IMR-90 (cell line): ENCODE measurements at regions not wholly inside any gene's neighbourhood (a gene's known extent, or its start where the extent isn't known, plus 50 kb on each side); places are given as distances from the start of the nearest gene placed in this dataset.

Experiments used
- ATAC-seq: fragments of 200-7000 bp; cut with Tn5 transposase; 2 replicates; pipeline ENCODE4 v1.9.1; 2020; ENCODE audit warnings: low read depth, mild to moderate bottlenecking, moderate library complexity
- BruUV-seq: library from RNA; stranded (reverse); fragments of 400-500 nt; replicated peaks from 2 replicates; lab custom pipeline; 2021; lab: Mats Ljungman, UMichigan
- CTCF ChIA-PET: fragments of 300-600 bp; formaldehyde crosslinking; extraction: SDS; loops from one replicate; lab custom pipeline; 2021; ENCODE audit warnings: antibody characterized with exemption; lab: Yijun Ruan, JAX
- POLR2A ChIA-PET: fragments of 300-600 bp; sonication (Branson Sonifier 250); formaldehyde crosslinking; loops from one replicate; lab custom pipeline; 2022; ENCODE audit warnings: antibody characterized with exemption; ENCODE audit not compliant: unreplicated experiment; lab: Charles Lee
- DNase-seq: peaks from one replicate; pipeline ENCODE4 v3.0.0; 2013
- H2AFZ ChIP-seq: replicated peaks from 2 replicates; pipeline ENCODE3; 2013; ENCODE audit warnings: low read length, mild to moderate bottlenecking; ENCODE audit not compliant: poor library complexity
- H2AK5ac ChIP-seq: 2 replicates; pipeline ENCODE4 v1.6.1; 2013; ENCODE audit warnings: low read depth, low read length, inconsistent platforms
- H2AK9ac ChIP-seq: replicated peaks from 2 replicates; pipeline ENCODE3; 2013; ENCODE audit warnings: mild to moderate bottlenecking, low read depth, low read length, moderate library complexity; ENCODE audit not compliant: poor library complexity
- H2BK120ac ChIP-seq: 2 replicates; pipeline ENCODE4 v1.6.1; 2013; ENCODE audit warnings: low read depth, low read length, inconsistent platforms
- H2BK15ac ChIP-seq: 3 replicates; pipeline ENCODE4 v1.6.1; 2013; ENCODE audit warnings: low read depth, low read length, inconsistent platforms
- H2BK20ac ChIP-seq: 2 replicates; pipeline ENCODE4 v1.6.1; 2013; ENCODE audit warnings: low read depth, mild to moderate bottlenecking, inconsistent platforms, low read length, moderate library complexity
- H2BK5ac ChIP-seq: 2 replicates; pipeline ENCODE4 v1.6.1; 2013; ENCODE audit warnings: mild to moderate bottlenecking, low read depth, low read length, inconsistent platforms; ENCODE audit not compliant: poor library complexity, severe bottlenecking
- H3K14ac ChIP-seq: replicated peaks from 2 replicates; pipeline ENCODE4 v1.6.1; 2013; ENCODE audit warnings: low read depth, low read length, inconsistent platforms
- H3K18ac ChIP-seq: 2 replicates; pipeline ENCODE4 v1.6.1; 2013; ENCODE audit warnings: low read depth, low read length, control low read depth
- H3K23ac ChIP-seq: 2 replicates; pipeline ENCODE4 v1.6.1; 2013; ENCODE audit warnings: low read depth, low read length, inconsistent platforms
- H3K27ac ChIP-seq: 2 replicates; pipeline ENCODE4 v1.5.1; 2013; ENCODE audit warnings: mild to moderate bottlenecking, control low read depth, low read length; ENCODE audit not compliant: insufficient read depth
- H3K27me3 ChIP-seq: 2 replicates; pipeline ENCODE4 v1.6.1; 2013; ENCODE audit warnings: low read length; ENCODE audit not compliant: control insufficient read depth, insufficient read depth
- H3K36me3 ChIP-seq: 2 replicates; pipeline ENCODE4 v1.6.1; 2013; ENCODE audit warnings: low read length, mixed read lengths; ENCODE audit not compliant: control insufficient read depth, insufficient read depth
- H3K4ac ChIP-seq: 2 replicates; pipeline ENCODE4 v1.6.1; 2013; ENCODE audit warnings: low read depth, low read length, inconsistent platforms
- H3K4me1 ChIP-seq: 2 replicates; pipeline ENCODE4 v1.6.1; 2013; ENCODE audit warnings: low read length, mixed read lengths; ENCODE audit not compliant: control insufficient read depth, insufficient read depth
- H3K4me2 ChIP-seq: 2 replicates; pipeline ENCODE4 v1.6.1; 2013; ENCODE audit warnings: low read depth, mild to moderate bottlenecking, control low read depth, low read length, moderate library complexity
- H3K4me3 ChIP-seq: 2 replicates; pipeline ENCODE4 v1.5.1; 2013; ENCODE audit warnings: low read depth, mild to moderate bottlenecking, control low read depth, low read length, moderate library complexity; ENCODE audit not compliant: insufficient read depth
- H3K56ac ChIP-seq: 2 replicates; pipeline ENCODE4 v1.6.1; 2013; ENCODE audit warnings: low read length, inconsistent platforms; ENCODE audit not compliant: insufficient read depth; ENCODE audit errors: extremely low read depth
- H3K79me1 ChIP-seq, 2 experiments: 2 replicates each; pipeline ENCODE4 v1.6.1; 2013; ENCODE audit warnings: low read length in 2 of 2, inconsistent platforms in 1 of 2, low read depth in 1 of 2
- H3K9ac ChIP-seq: 2 replicates; pipeline ENCODE4 v1.6.1; 2013; ENCODE audit warnings: low read depth, low read length, control low read depth
- H3K9me1 ChIP-seq: 2 replicates; pipeline ENCODE4 v1.6.1; 2013; ENCODE audit warnings: low read length, inconsistent platforms; ENCODE audit not compliant: insufficient read depth
- H3K9me3 ChIP-seq: 2 replicates; pipeline ENCODE4 v1.6.1; 2013; ENCODE audit warnings: low read length; ENCODE audit not compliant: control insufficient read depth, insufficient read depth
- H4K20me1 ChIP-seq: 2 replicates; pipeline ENCODE4 v1.6.1; 2013; ENCODE audit warnings: low read length, inconsistent platforms; ENCODE audit not compliant: insufficient read depth
- H4K5ac ChIP-seq: 2 replicates; pipeline ENCODE4 v1.6.1; 2013; ENCODE audit warnings: mild to moderate bottlenecking, low read depth, low read length, control low read depth
- H4K8ac ChIP-seq, 2 experiments: 2 replicates each; pipeline ENCODE4 v1.6.1; 2013; ENCODE audit warnings: low read depth in 2 of 2, low read length in 2 of 2, control low read depth in 1 of 2, inconsistent platforms in 1 of 2
- H4K91ac ChIP-seq: 2 replicates; pipeline ENCODE4 v1.6.1; 2013; ENCODE audit warnings: low read depth, low read length, inconsistent platforms; ENCODE audit not compliant: insufficient read depth
- BHLHE40 ChIP-seq: fragments of 150-350 bp; IDR thresholded peaks from 2 replicates; pipeline ENCODE4 v1.6.1; 2016; ENCODE audit warnings: mild to moderate bottlenecking, low read depth, low read length
- CEBPB ChIP-seq: IDR thresholded peaks from 2 replicates; pipeline ENCODE4 v1.6.1; 2012; ENCODE audit warnings: low read depth, low read length, improper control_type of control experiment
- CHD1 ChIP-seq: IDR thresholded peaks from 2 replicates; pipeline ENCODE4 v1.6.1; 2012; ENCODE audit warnings: low read depth, low read length, improper control_type of control experiment
- FOS ChIP-seq: fragments of 150-350 bp; IDR thresholded peaks from 2 replicates; pipeline ENCODE4 v1.6.1; 2016; ENCODE audit warnings: low read depth, low read length
- MAZ ChIP-seq: IDR thresholded peaks from 2 replicates; pipeline ENCODE4 v1.6.1; 2012; ENCODE audit warnings: low read depth, mild to moderate bottlenecking, low read length, improper control_type of control experiment, moderate library complexity, borderline replicate concordance
- MXI1 ChIP-seq: IDR thresholded peaks from 2 replicates; pipeline ENCODE4 v1.6.1; 2012; ENCODE audit warnings: low read depth, mild to moderate bottlenecking, low read length, moderate library complexity, borderline replicate concordance
- NFE2L2 ChIP-seq: fragments of 150-350 bp; IDR thresholded peaks from 2 replicates; pipeline ENCODE4 v1.6.1; 2016; ENCODE audit warnings: low read depth, mild to moderate bottlenecking, low read length
- POLR2A ChIP-seq: IDR thresholded peaks from 2 replicates; pipeline ENCODE4 v1.6.1; 2012; ENCODE audit warnings: mild to moderate bottlenecking, low read depth, low read length
- RAD21 ChIP-seq: IDR thresholded peaks from 2 replicates; pipeline ENCODE4 v1.6.1; 2012; ENCODE audit warnings: low read length, improper control_type of control experiment
- RCOR1 ChIP-seq: IDR thresholded peaks from 2 replicates; pipeline ENCODE4 v1.6.1; 2012; ENCODE audit warnings: mild to moderate bottlenecking, low read length, improper control_type of control experiment; ENCODE audit not compliant: insufficient replicate concordance
- RFX5 ChIP-seq: IDR thresholded peaks from 2 replicates; pipeline ENCODE4 v1.8.0; 2012; ENCODE audit warnings: low read depth, mild to moderate bottlenecking, low read length, moderate library complexity
- SMC3 ChIP-seq: fragments of 150-350 bp; IDR thresholded peaks from 2 replicates; pipeline ENCODE4 v1.6.1; 2016; ENCODE audit warnings: low read depth, mild to moderate bottlenecking, antibody characterized with exemption, low read length, moderate library complexity
- WGBS, 2 experiments: methylation state at CpG; one replicate each; pipeline versions ENCODE4 v1.1.5 to v1.1.7; 2013; ENCODE audit warnings: missing lambda C conversion rate in 2 of 2; ENCODE audit not compliant: insufficient read length in 1 of 2; ENCODE audit errors: extremely low coverage in 2 of 2; 5-methylcytosine and 5-hydroxymethylcytosine counted together
- dilution Hi-C: fragments of 300-500 bp; cut with HindIII; formaldehyde crosslinking; loops from one replicate; pipeline ENCODE4 v1.14.3; 2018; ENCODE audit warnings: low sequenced_read_pairs; ENCODE audit not compliant: unreplicated experiment
- in situ Hi-C: fragments of 300-500 bp; cut with MboI; formaldehyde crosslinking; loops from 3 replicates; pipeline ENCODE4 v1.14.3; 2019; ENCODE audit warnings: low sequenced_read_pairs, inconsistent platforms, mixed read lengths
- intact Hi-C: fragments of 100-400 bp; cut with micrococcal nuclease; formaldehyde crosslinking; loops from 2 replicates; pipeline ENCODE4 v1.10.0; 2022
- TF ChIP-seq, protein P1 (sequence below): conservative IDR thresholded peaks from 2 replicates; pipeline ENCODE4 v1.5.1; 2012; ENCODE audit warnings: mild to moderate bottlenecking, low read depth, low read length, improper control_type of control experiment
- TF ChIP-seq, protein P2 (sequence below): fragments of 150-350 bp; IDR thresholded peaks from 2 replicates; pipeline ENCODE4 v1.6.1; 2016; ENCODE audit warnings: low read depth, mild to moderate bottlenecking, low read length, moderate library complexity, borderline replicate concordance
- TF ChIP-seq, protein P3 (sequence below): fragments of 150-350 bp; IDR thresholded peaks from 2 replicates; pipeline ENCODE4 v1.6.1; 2017; ENCODE audit warnings: mild to moderate bottlenecking, antibody characterized with exemption, low read length, low read depth

DNA sequence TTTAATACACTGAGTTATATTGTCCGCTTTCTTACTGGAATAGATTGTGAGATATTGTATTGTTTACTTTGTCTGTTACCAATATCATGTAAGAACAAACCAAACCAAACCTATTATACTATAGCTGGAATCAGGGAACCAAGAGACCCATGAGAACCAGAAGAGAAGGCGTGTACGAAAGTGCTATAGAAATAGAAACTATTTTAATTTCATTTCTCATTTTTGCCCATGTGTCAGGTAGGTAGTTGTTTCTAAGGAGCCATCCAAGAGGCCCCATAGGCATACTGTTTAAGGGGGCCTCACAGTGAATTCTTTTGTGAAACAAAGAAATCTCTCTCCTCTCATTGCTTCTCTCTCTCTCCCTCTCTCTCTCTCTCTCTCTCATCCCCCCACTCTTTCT lies 363.6 kb downstream of the RNF144A start:
- Histone ChIP-seq H3K18ac (no peak overlapping the region), H3K56ac (no peak overlapping the region), H3K79me1 (no peaks in the 10 kb centered on the region), H4K5ac (no peak overlapping the region), H3K4me1 (no peaks in the 10 kb centered on the region), H2AK5ac (no peak overlapping the region), H2BK20ac (no peak overlapping the region), H3K14ac (no peak overlapping the region), H3K27ac (no peak overlapping the region), H3K36me3 (no peaks in the 10 kb centered on the region), H2BK15ac (no peak overlapping the region), H3K4me3 (no peak overlapping the region), H3K23ac (no peak overlapping the region), H3K9ac (no peak overlapping the region), H3K4ac (no peak overlapping the region), H2AK9ac (no peak overlapping the region), H2BK120ac (no peak overlapping the region), H2BK5ac (no peak overlapping the region), H4K20me1 (no peaks in the 10 kb centered on the region), H4K8ac (no peak overlapping the region), H4K91ac (no peak overlapping the region), H3K4me2 (no peak overlapping the region), H2AFZ (no peak overlapping the region), H3K9me1 (no peaks in the 10 kb centered on the region), H3K27me3 (no peaks in the 10 kb centered on the region), H3K9me3 (peaks cover 7% of the 10 kb centered on the region)
- no CpG with 5 or more reads among the region's 3 CpGs for WGBS, 2 experiments
- no TSS peak for BruUV-seq
- DNase-seq (no peak), ATAC-seq (no peak)
- intact Hi-C loops (no loop called here), dilution Hi-C loops (no loop called here), in situ Hi-C loops (no loop called here)
- POLR2A ChIA-PET: no interaction called here
- CTCF ChIA-PET: no interaction called here
- TF ChIP-seq, protein P1, sequence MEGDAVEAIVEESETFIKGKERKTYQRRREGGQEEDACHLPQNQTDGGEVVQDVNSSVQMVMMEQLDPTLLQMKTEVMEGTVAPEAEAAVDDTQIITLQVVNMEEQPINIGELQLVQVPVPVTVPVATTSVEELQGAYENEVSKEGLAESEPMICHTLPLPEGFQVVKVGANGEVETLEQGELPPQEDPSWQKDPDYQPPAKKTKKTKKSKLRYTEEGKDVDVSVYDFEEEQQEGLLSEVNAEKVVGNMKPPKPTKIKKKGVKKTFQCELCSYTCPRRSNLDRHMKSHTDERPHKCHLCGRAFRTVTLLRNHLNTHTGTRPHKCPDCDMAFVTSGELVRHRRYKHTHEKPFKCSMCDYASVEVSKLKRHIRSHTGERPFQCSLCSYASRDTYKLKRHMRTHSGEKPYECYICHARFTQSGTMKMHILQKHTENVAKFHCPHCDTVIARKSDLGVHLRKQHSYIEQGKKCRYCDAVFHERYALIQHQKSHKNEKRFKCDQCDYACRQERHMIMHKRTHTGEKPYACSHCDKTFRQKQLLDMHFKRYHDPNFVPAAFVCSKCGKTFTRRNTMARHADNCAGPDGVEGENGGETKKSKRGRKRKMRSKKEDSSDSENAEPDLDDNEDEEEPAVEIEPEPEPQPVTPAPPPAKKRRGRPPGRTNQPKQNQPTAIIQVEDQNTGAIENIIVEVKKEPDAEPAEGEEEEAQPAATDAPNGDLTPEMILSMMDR: no peak
- TF ChIP-seq NFE2L2 (no peak), POLR2A (no peak), CHD1 (no peak), RFX5 (no peak), MXI1 (no peak), MAZ (no peak), SMC3 (no peak), CEBPB (no peak), FOS (no peak), BHLHE40 (no peak), RAD21 (no peak), RCOR1 (no peak)
- TF ChIP-seq, protein P2, sequence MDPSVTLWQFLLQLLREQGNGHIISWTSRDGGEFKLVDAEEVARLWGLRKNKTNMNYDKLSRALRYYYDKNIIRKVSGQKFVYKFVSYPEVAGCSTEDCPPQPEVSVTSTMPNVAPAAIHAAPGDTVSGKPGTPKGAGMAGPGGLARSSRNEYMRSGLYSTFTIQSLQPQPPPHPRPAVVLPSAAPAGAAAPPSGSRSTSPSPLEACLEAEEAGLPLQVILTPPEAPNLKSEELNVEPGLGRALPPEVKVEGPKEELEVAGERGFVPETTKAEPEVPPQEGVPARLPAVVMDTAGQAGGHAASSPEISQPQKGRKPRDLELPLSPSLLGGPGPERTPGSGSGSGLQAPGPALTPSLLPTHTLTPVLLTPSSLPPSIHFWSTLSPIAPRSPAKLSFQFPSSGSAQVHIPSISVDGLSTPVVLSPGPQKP: no peak
- TF ChIP-seq, protein P3, sequence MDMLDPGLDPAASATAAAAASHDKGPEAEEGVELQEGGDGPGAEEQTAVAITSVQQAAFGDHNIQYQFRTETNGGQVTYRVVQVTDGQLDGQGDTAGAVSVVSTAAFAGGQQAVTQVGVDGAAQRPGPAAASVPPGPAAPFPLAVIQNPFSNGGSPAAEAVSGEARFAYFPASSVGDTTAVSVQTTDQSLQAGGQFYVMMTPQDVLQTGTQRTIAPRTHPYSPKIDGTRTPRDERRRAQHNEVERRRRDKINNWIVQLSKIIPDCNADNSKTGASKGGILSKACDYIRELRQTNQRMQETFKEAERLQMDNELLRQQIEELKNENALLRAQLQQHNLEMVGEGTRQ: no peak
